A673 (cell line): ENCODE measurements at regions not wholly inside any gene's neighbourhood (a gene's known extent, or its start where the extent isn't known, plus 50 kb on each side); places are given as distances from the start of the nearest gene placed in this dataset.
A peak's percentile ranks its signal among the peaks of the same experiment; 100 is the strongest.

Experiments
- BruUV-seq: library from RNA; stranded (reverse); fragments of 400-500 nt; replicated peaks from 2 replicates; lab custom pipeline; 2021; lab: Mats Ljungman, UMichigan
- CTCF ChIA-PET: fragments of 300-600 bp; sonication (Branson Sonifier 250); formaldehyde crosslinking; loops from one replicate; lab custom pipeline; 2022; ENCODE audit warnings: antibody characterized with exemption; lab: Charles Lee
- POLR2A ChIA-PET: fragments of 300-600 bp; sonication (Branson Sonifier 250); formaldehyde crosslinking; loops from one replicate; lab custom pipeline; 2022; ENCODE audit warnings: antibody characterized with exemption; ENCODE audit not compliant: low non-redundant PET; lab: Charles Lee
- DNase-seq: peaks from one replicate; pipeline ENCODE4 v3.0.0-alpha.2; 2015; ENCODE audit warnings: low spot score
- H3K27ac ChIP-seq: fragments of 200-600 bp; sonication (generic); 2 replicates; pipeline ENCODE4 v1.5.1; 2016; ENCODE audit warnings: mixed run types, low read depth, mild to moderate bottlenecking, mixed read lengths, antibody characterized with exemption, low read length; ENCODE audit not compliant: poor library complexity, severe bottlenecking
- H3K27me3 ChIP-seq: fragments of 200-600 bp; sonication (generic); replicated peaks from 2 replicates; pipeline ENCODE4 v1.6.1; 2017; ENCODE audit warnings: mixed run types, low read depth, mild to moderate bottlenecking, mixed read lengths, antibody characterized with exemption, low read length; ENCODE audit not compliant: insufficient read depth, poor library complexity
- H3K36me3 ChIP-seq: fragments of 200-600 bp; sonication (generic); 2 replicates; pipeline ENCODE4 v1.6.1; 2016; ENCODE audit warnings: mixed run types, mild to moderate bottlenecking, mixed read lengths, antibody characterized with exemption, low read length; ENCODE audit not compliant: insufficient read depth, poor library complexity, severe bottlenecking
- H3K4me1 ChIP-seq: fragments of 200-600 bp; sonication (generic); 2 replicates; pipeline ENCODE4 v1.6.1; 2017; ENCODE audit warnings: mixed run types, mild to moderate bottlenecking, mixed read lengths, antibody characterized with exemption, low read length; ENCODE audit not compliant: insufficient read depth, poor library complexity, severe bottlenecking
- H3K4me3 ChIP-seq: fragments of 200-600 bp; sonication (generic); 2 replicates; pipeline ENCODE4 v1.5.1; 2016; ENCODE audit warnings: low read depth, mixed run types, mild to moderate bottlenecking, mixed read lengths, low read length; ENCODE audit not compliant: poor library complexity, severe bottlenecking
- H3K9me3 ChIP-seq: fragments of 200-600 bp; sonication (generic); 2 replicates; pipeline ENCODE4 v1.6.1; 2016; ENCODE audit warnings: mixed run types, low read depth, mild to moderate bottlenecking, mixed read lengths, antibody characterized with exemption, low read length; ENCODE audit not compliant: poor library complexity, severe bottlenecking
- EZH2 ChIP-seq: fragments of 200-600 bp; sonication (generic); IDR thresholded peaks from 2 replicates; pipeline ENCODE4 v1.6.1; 2017; ENCODE audit warnings: borderline replicate concordance, low read depth, mild to moderate bottlenecking, mixed read lengths, antibody characterized with exemption, low read length; ENCODE audit not compliant: poor library complexity, severe bottlenecking
- intact Hi-C: fragments of 100-400 bp; cut with micrococcal nuclease; formaldehyde crosslinking; loops from one replicate; pipeline ENCODE4 v1.10.0; 2022; ENCODE audit not compliant: unreplicated experiment
- TF ChIP-seq, protein P1 (sequence below): fragments of 300-800, 200-600 bp; sonication (generic); conservative IDR thresholded peaks from 2 replicates; pipeline ENCODE4 v1.5.1; 2017; ENCODE audit warnings: low read depth, mild to moderate bottlenecking, antibody characterized with exemption, low read length, moderate library complexity, mixed read lengths

DNA sequence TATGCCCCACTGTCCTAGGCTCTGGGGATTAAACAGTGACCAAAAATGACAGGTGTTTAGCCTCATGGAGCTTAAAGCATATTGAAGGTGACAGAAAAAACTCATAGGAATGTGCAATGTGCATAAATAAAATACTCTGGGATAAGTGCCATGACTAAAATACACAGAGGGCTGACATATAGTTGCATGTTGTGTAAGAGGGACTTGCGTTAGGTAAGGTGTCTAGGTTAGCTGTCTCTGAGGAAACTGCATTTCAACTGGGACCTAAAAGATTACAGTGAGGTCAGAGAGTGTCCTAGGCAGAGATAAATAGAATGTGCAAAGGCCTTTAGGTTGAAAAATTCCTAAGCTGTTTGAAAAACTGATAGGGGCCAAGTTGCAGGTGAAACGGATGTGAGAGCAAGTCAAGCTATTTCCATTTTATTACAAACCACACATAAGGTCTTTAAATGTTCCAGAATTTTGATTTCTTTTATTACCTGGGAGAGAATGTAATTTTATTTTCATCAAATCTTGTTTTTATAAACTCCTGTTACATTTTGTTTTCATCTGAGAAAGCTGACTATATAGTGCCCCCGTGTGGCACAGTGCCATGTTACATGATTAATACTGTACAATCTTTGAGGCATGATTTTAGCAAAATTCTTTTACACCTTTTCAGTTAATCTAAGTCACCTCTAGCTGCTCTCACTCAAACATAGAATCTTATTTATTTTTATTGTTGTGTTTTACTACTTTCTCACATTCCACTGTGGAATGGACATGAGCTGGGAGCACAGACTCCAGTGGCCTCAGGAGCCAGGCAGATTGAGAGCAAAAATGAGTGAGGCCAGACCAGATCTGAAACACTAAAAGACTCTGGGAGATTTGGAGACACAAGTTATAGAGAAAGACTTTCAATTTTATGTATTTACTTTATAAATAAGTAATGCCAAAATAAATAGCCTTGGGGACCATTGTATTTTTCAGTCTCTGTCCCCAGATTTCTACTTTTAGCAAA is 259.6 kb upstream of the ZNF717 start:
- POLR2A ChIA-PET, result no interaction called here
- no TSS peak for BruUV-seq

DNA sequence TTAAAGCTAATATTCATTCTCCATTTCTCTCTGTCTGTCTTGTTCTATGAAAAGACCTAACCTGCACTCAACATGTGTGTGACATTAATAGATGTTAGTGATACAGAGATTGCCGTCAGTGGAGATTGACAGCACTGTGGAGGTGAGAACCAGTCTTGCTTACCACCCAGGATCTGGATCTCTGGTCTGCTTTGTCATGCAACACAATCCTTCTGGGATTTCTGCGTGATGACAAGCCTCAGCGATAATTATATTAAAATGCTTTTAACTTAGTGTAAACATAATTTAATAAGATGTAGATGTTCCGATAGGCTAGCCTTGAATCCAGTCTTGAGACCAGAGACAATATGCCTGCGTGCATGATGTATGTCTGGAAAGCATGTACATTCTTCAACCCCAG is 262.0 kb upstream of the ZNF717 start:
- POLR2A ChIA-PET, result interaction anchor here (0.6 kb wide), 1 partner anchor 571 kb away, joined by 3 read pairs; no protein-coding TSS in a partner anchor

More for the DNA sequence above, 259.6 kb upstream of the ZNF717 start:
- no peaks in the 10 kb centered on the region for H3K27me3 ChIP-seq
- DNase-seq, result peak; percentile 39
- no peaks in the 10 kb centered on the region for H3K9me3 ChIP-seq
- TF ChIP-seq, protein P1, sequence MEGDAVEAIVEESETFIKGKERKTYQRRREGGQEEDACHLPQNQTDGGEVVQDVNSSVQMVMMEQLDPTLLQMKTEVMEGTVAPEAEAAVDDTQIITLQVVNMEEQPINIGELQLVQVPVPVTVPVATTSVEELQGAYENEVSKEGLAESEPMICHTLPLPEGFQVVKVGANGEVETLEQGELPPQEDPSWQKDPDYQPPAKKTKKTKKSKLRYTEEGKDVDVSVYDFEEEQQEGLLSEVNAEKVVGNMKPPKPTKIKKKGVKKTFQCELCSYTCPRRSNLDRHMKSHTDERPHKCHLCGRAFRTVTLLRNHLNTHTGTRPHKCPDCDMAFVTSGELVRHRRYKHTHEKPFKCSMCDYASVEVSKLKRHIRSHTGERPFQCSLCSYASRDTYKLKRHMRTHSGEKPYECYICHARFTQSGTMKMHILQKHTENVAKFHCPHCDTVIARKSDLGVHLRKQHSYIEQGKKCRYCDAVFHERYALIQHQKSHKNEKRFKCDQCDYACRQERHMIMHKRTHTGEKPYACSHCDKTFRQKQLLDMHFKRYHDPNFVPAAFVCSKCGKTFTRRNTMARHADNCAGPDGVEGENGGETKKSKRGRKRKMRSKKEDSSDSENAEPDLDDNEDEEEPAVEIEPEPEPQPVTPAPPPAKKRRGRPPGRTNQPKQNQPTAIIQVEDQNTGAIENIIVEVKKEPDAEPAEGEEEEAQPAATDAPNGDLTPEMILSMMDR, result peak; percentile 64
- TF ChIP-seq EZH2, result no peak
- no peaks in the 10 kb centered on the region for H3K36me3 ChIP-seq
- no peak overlapping the region for H3K4me3 ChIP-seq
- H3K4me1 ChIP-seq, result no peaks in the 10 kb centered on the region
- H3K27ac ChIP-seq, result no peak overlapping the region
- CTCF ChIA-PET, result no interaction called here
- intact Hi-C loops, result loop anchor here (5.0 kb wide), 1 partner anchor 228 kb away; no protein-coding TSS in a partner anchor

DNA sequence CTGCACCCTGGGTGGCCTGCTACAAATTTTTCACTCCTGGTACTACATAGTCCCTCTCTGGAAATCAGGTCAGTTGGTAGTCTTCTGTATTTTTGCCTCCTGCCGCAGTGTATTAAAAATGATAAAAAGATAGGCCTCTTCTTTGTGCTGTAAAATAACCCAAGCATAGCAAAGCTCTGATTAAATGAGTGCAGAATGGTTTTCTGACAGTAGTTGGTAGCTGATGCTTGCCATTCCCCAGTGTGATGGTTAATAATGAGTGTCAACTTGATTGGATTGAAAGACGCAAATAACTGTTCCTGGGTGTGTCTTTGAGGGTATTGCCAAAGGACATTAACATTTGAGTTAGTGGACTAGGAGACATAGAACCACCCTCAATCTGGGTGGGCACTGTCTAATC is 264.4 kb upstream of the ZNF717 start:
- DNase-seq, result no peak
- H3K4me1 ChIP-seq, result no peaks in the 10 kb centered on the region
- no peak for TF ChIP-seq EZH2
- TF ChIP-seq, protein P1, result no peak
- CTCF ChIA-PET, result no interaction called here
- H3K36me3 ChIP-seq, result no peaks in the 10 kb centered on the region
- intact Hi-C loops, result loop anchor here (5.0 kb wide), 1 partner anchor 232 kb away; no protein-coding TSS in a partner anchor
- H3K4me3 ChIP-seq, result no peak overlapping the region
- POLR2A ChIA-PET, result no interaction called here
- BruUV-seq, result no TSS peak
- H3K27ac ChIP-seq, result no peak overlapping the region
- no peaks in the 10 kb centered on the region for H3K9me3 ChIP-seq
- H3K27me3 ChIP-seq, result no peaks in the 10 kb centered on the region

More for the DNA sequence above, 262.0 kb upstream of the ZNF717 start:
- H3K9me3 ChIP-seq, result no peaks in the 10 kb centered on the region
- no peak for DNase-seq
- no peak overlapping the region for H3K4me3 ChIP-seq
- H3K4me1 ChIP-seq, result no peaks in the 10 kb centered on the region
- intact Hi-C loops, result loop anchor here (5.0 kb wide), 1 partner anchor 230 kb away; no protein-coding TSS in a partner anchor
- no peak overlapping the region for H3K27ac ChIP-seq
- H3K27me3 ChIP-seq, result no peaks in the 10 kb centered on the region
- H3K36me3 ChIP-seq, result no peaks in the 10 kb centered on the region
- no TSS peak for BruUV-seq
- TF ChIP-seq, protein P1, result no peak
- no peak for TF ChIP-seq EZH2
- CTCF ChIA-PET, result no interaction called here
